ENCODE measurements at regions not wholly inside any gene's neighbourhood (a gene's known extent, or its start where the extent isn't known, plus 50 kb on each side); places are given as distances from the start of the nearest gene placed in this dataset.
"Not testable (repeated sequence)": the region's sequence is repeated elsewhere in the genome, so short reads cannot be mapped to it uniquely, and the experiment has no call there.

- DNase-seq: no peak
Observed at GRCh38 chr16:8179615-8180014, 410.7 kb downstream of the TMEM114 start.

- DNase-seq: no peak
Observed at GRCh38 chr16:8178271-8178670, 412.0 kb downstream of the TMEM114 start.

- no peak for DNase-seq
Observed at GRCh38 chr16:8175411-8175810, 414.9 kb downstream of the TMEM114 start.

GRCh38 chr16:8173111-8173644 lies 417.1 kb downstream of the TMEM114 start:
- DNase-seq: peak; percentile 82

- no peak for DNase-seq
Observed at GRCh38 chr16:8172551-8172950, 417.8 kb downstream of the TMEM114 start.

- no peak for DNase-seq
Observed at GRCh38 chr16:8168016-8168415, 422.3 kb downstream of the TMEM114 start.

GRCh38 chr16:8167436-8167835 lies 422.9 kb downstream of the TMEM114 start:
- DNase-seq: no peak

GRCh38 chr16:8158051-8158450 lies 432.3 kb downstream of the TMEM114 start:
- DNase-seq: no peak

- no peak for DNase-seq
Observed at GRCh38 chr16:8155275-8155674, 435.0 kb downstream of the TMEM114 start.

- DNase-seq: no peak
Observed at GRCh38 chr16:8146256-8147012, 443.9 kb downstream of the TMEM114 start.

- no peak for DNase-seq
Observed at GRCh38 chr16:8138666-8139065, 451.6 kb downstream of the TMEM114 start.

GRCh38 chr16:8137606-8138005 lies 452.7 kb downstream of the TMEM114 start:
- peak; percentile 14 for DNase-seq

GRCh38 chr16:8130197-8130596 lies 460.1 kb downstream of the TMEM114 start:
- DNase-seq: no peak

GRCh38 chr16:8127070-8127469 lies 463.2 kb downstream of the TMEM114 start:
- DNase-seq: no peak

- no peak for DNase-seq
Observed at GRCh38 chr16:8126313-8126712, 464.0 kb downstream of the TMEM114 start.

GRCh38 chr16:8120001-8120400 lies 470.3 kb downstream of the TMEM114 start:
- DNase-seq: no peak

GRCh38 chr16:8115814-8116213 lies 474.5 kb downstream of the TMEM114 start:
- no peak for DNase-seq

- not testable (repeated sequence) for DNase-seq
Observed at GRCh38 chr16:8114941-8115340, 475.4 kb downstream of the TMEM114 start.

- DNase-seq: no peak
Observed at GRCh38 chr16:8113843-8114242, 476.5 kb downstream of the TMEM114 start.

GRCh38 chr16:8110572-8111514 lies 479.5 kb downstream of the TMEM114 start:
- DNase-seq: no peak

GRCh38 chr16:8109510-8110369 lies 480.6 kb downstream of the TMEM114 start:
- peak; percentile 55 for DNase-seq

GRCh38 chr16:8108991-8109509 lies 481.3 kb downstream of the TMEM114 start:
- DNase-seq: peak; percentile 45
